ENCODE measurements at regions not wholly inside any gene's neighbourhood (a gene's known extent, or its start where the extent isn't known, plus 50 kb on each side); places are given as distances from the start of the nearest gene placed in this dataset.

DNA sequence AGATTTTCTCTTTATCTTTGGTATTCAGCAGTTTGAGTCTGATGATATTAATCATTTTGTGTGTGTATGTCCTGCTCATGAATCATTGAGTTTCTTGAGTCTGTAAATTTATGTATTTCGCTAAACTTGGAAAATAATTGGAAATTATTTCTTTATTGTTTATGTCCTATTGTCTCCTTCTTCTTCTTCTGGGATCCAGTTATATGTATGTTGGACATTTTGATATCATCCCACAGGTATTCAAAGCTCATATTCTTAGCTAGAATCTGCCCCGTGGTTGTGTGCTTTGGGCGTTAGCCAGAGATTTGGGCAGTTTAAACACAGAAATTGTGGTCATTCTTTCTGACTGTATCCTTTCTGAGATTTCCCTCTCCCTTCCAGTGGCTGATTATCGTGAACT, 243.0 kb upstream of the SPRED2 start:
- no peaks in the 10 kb centered on the region for H3K4me1 ChIP-seq
- ATAC-seq: no peak
- WGBS, 2 donors (ENCODE audit: low coverage in 1 of 2): 89 to 98% methylated on average over 4 of the region's 4 CpGs

DNA sequence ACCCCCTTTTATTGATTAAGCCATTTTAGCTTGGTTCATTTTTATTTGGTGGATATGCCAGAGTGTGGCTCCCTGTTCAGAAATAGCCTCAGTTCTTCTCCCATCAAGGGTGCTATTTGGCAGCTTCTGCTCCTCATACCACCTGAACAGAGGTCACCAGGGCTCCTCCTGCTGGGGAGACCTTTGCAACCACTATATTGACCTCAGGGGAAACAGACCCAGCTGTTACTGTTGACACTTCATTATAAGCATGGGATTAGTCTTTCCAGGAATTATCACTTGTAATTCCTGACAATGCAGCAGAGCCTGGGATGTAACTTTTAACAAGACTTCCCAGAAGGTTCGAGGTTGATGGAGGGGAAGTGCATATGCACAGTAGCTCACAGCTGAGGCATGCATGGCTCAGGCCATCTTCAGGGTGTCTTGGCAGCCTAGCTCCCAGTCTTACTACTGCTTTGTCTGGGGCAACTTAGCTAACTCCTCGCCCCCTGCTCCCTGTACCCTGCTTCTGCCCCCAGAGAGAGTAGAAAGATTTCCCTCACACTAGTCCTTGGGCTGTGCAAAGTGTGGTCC, 239.4 kb upstream of the SPRED2 start:
- peaks cover 0 to 44% (median 0%) of the 10 kb centered on the region in 3 donors for H3K9me3 ChIP-seq
- no peak overlapping the region for H3K4me3 ChIP-seq
- no peaks in the 10 kb centered on the region for H3K27me3 ChIP-seq
- WGBS, 2 donors (ENCODE audit: low coverage in 1 of 2): 55 to 67% methylated on average over 1 to 2 of the region's 2 CpGs
- TF ChIP-seq POLR2A (IDR thresholded peaks at IDR 0.05): no peak
- TF ChIP-seq, protein P1, sequence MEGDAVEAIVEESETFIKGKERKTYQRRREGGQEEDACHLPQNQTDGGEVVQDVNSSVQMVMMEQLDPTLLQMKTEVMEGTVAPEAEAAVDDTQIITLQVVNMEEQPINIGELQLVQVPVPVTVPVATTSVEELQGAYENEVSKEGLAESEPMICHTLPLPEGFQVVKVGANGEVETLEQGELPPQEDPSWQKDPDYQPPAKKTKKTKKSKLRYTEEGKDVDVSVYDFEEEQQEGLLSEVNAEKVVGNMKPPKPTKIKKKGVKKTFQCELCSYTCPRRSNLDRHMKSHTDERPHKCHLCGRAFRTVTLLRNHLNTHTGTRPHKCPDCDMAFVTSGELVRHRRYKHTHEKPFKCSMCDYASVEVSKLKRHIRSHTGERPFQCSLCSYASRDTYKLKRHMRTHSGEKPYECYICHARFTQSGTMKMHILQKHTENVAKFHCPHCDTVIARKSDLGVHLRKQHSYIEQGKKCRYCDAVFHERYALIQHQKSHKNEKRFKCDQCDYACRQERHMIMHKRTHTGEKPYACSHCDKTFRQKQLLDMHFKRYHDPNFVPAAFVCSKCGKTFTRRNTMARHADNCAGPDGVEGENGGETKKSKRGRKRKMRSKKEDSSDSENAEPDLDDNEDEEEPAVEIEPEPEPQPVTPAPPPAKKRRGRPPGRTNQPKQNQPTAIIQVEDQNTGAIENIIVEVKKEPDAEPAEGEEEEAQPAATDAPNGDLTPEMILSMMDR (IDR thresholded peaks at IDR 0.05): no peak
- TF ChIP-seq POLR2AphosphoS5 (IDR thresholded peaks at IDR 0.05): no peak
- TF ChIP-seq EP300 (IDR thresholded peaks at IDR 0.05): no peak
- no peaks in the 10 kb centered on the region for H3K4me1 ChIP-seq
- no peaks in the 10 kb centered on the region for H3K36me3 ChIP-seq
- no peak overlapping the region for H3K27ac ChIP-seq
- no peak for ATAC-seq

More for the DNA sequence above, 243.0 kb upstream of the SPRED2 start:
- Histone ChIP-seq H3K9me3 (peaks cover 0 to 20% (median 0%) of the 10 kb centered on the region in 3 donors), H3K36me3 (no peaks in the 10 kb centered on the region), H3K4me3 (no peak overlapping the region), H3K27ac (no peak overlapping the region), H3K27me3 (no peaks in the 10 kb centered on the region)
- TF ChIP-seq POLR2AphosphoS5 (IDR thresholded peaks at IDR 0.05) (no peak), EP300 (IDR thresholded peaks at IDR 0.05) (no peak), POLR2A (IDR thresholded peaks at IDR 0.05) (no peak)
- TF ChIP-seq, protein P1 (IDR thresholded peaks at IDR 0.05): no peak

DNA sequence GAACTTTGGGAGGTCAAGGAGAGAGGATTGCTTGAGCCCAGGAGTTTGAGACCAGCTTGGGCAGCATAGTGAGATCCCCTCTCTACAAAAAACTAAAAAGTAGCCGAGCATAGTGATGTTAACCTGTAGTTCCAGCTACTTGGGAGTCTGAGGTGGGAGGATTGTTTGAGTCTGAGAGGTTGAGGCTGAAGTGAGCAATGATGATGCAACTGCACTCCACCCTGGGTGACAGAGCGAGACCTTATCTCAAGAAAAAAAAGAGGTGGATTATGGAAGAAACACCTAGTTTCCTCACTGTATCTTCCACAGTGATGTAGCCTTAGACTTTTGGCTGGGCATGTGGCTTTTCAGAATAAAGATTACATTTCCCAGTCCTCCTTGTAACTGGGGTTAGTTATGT, 237.2 kb upstream of the SPRED2 start:
- peaks cover 0 to 27% (median 0%) of the 10 kb centered on the region in 3 donors for H3K9me3 ChIP-seq
- H3K4me1 ChIP-seq: no peaks in the 10 kb centered on the region
- no peak for TF ChIP-seq EP300 (IDR thresholded peaks at IDR 0.05)
- TF ChIP-seq, protein P1 (IDR thresholded peaks at IDR 0.05): no peak
- TF ChIP-seq POLR2AphosphoS5 (IDR thresholded peaks at IDR 0.05): no peak
- TF ChIP-seq POLR2A (IDR thresholded peaks at IDR 0.05): no peak
- H3K4me3 ChIP-seq: no peak overlapping the region
- H3K27me3 ChIP-seq: no peaks in the 10 kb centered on the region
- H3K27ac ChIP-seq: no peak overlapping the region
- no peaks in the 10 kb centered on the region for H3K36me3 ChIP-seq
- WGBS, 2 donors (ENCODE audit: low coverage in 1 of 2): 86 to 94% methylated on average over 2 of the region's 2 CpGs
- ATAC-seq: no peak

DNA sequence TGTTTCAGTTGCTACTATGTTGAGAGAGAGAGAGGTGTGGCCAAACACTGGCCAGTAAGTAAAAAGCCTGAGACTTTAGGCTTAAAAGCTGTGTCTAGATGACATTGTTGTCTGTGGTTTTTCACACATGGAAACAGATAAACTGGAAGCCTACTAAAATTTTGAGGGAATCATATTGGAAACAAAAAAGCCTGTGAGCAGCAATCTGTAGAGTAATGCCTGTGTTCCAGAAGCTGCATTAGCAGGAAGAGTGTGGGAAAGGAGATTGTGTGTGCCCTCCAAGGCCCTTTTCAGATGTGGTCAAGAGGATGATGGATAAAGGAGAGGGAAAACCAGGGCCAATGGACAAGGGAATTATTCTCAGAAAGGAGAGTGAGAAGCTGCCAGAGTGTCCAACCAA, 236.3 kb upstream of the SPRED2 start:
- no peak for TF ChIP-seq POLR2AphosphoS5 (IDR thresholded peaks at IDR 0.05)
- TF ChIP-seq EP300 (IDR thresholded peaks at IDR 0.05): no peak
- TF ChIP-seq, protein P1 (IDR thresholded peaks at IDR 0.05): no peak
- TF ChIP-seq POLR2A (IDR thresholded peaks at IDR 0.05): no peak
- ATAC-seq: no peak
- H3K4me1 ChIP-seq: no peaks in the 10 kb centered on the region
- H3K36me3 ChIP-seq: no peaks in the 10 kb centered on the region
- H3K27ac ChIP-seq: no peak overlapping the region
- H3K9me3 ChIP-seq: peaks cover 0 to 24% (median 0%) of the 10 kb centered on the region in 3 donors
- H3K27me3 ChIP-seq: no peaks in the 10 kb centered on the region
- no peak overlapping the region for H3K4me3 ChIP-seq

DNA sequence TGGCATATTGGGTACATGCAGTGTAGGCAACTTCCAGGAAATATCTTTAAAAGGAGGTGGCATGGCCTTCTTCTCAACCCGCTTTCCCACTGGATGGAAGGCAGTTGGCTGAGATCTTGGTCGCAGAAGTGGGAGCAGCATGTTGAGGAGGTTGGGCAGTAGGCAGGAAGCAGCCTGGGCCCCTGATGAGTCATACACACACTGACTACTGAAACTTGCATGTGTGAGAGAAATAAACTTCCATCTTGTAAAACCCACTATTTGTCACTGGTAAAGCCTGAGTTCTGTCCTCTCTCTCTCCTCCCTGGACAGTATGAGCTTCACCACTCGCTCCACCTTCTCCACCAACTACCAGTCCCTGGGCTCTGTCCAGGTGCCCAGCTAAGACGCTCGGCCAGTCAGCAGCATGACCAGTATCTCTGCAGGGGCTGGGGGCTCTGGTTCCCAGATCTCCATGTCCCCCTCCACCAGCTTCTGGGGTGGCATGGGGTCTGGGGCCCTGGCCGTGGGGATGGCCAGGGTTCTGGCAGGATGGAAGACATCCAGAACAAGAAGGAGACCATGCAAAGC, 233.8 kb upstream of the SPRED2 start:
- no peaks in the 10 kb centered on the region for H3K27me3 ChIP-seq
- TF ChIP-seq EP300 (IDR thresholded peaks at IDR 0.05) (no peak), POLR2A (IDR thresholded peaks at IDR 0.05) (no peak), POLR2AphosphoS5 (IDR thresholded peaks at IDR 0.05) (no peak)
- TF ChIP-seq, protein P1 (IDR thresholded peaks at IDR 0.05): no peak
- ATAC-seq: no peak
- peaks cover 0 to 24% (median 0%) of the 10 kb centered on the region in 3 donors for H3K9me3 ChIP-seq
- H3K4me3 ChIP-seq: no peak overlapping the region
- H3K27ac ChIP-seq: no peak overlapping the region
- H3K36me3 ChIP-seq: no peaks in the 10 kb centered on the region
- 90 to 94% methylated on average over 2 to 3 of the region's 6 CpGs for WGBS, 2 donors (ENCODE audit: low coverage in 1 of 2)
- H3K4me1 ChIP-seq: peaks cover 0 to 13% (median 0%) of the 10 kb centered on the region in 3 donors

All from gastroesophageal sphincter (tissue), 4 donors.